ENCODE measurements at regions not wholly inside any gene's neighbourhood (a gene's known extent, or its start where the extent isn't known, plus 50 kb on each side); places are given as distances from the start of the nearest gene placed in this dataset.

GRCh38 chr2:5886462-5886861 is 194.3 kb downstream of the SOX11 start:
- Histone ChIP-seq H3K4me3 (no peak overlapping the region), H3K27me3 (no peaks in the 10 kb centered on the region), H3K9me3 (no peaks in the 10 kb centered on the region), H3K4me1 (no peaks in the 10 kb centered on the region), H3K27ac (no peak overlapping the region), H3K36me3 (no peaks in the 10 kb centered on the region)
- TF ChIP-seq POLR2A (IDR thresholded peaks at IDR 0.05) (no peak), CTCF (IDR thresholded peaks at IDR 0.05) (no peak)
- no peak for DNase-seq

- H3K27me3 ChIP-seq = no peaks in the 10 kb centered on the region
- no peak for DNase-seq
- no peak for TF ChIP-seq CTCF (IDR thresholded peaks at IDR 0.05)
- TF ChIP-seq POLR2A (IDR thresholded peaks at IDR 0.05) = no peak
- no peak overlapping the region for H3K27ac ChIP-seq
- H3K4me3 ChIP-seq = no peak overlapping the region
- H3K9me3 ChIP-seq = no peaks in the 10 kb centered on the region
- H3K36me3 ChIP-seq = no peaks in the 10 kb centered on the region
- no peaks in the 10 kb centered on the region for H3K4me1 ChIP-seq
These were observed 195.9 kb downstream of the SOX11 start for GRCh38 chr2:5888126-5888525.

GRCh38 chr2:5889519-5889918 is 197.3 kb downstream of the SOX11 start:
- Histone ChIP-seq H3K27me3 (no peaks in the 10 kb centered on the region), H3K4me3 (no peak overlapping the region), H3K9me3 (no peaks in the 10 kb centered on the region), H3K27ac (no peak overlapping the region), H3K4me1 (no peaks in the 10 kb centered on the region), H3K36me3 (no peaks in the 10 kb centered on the region)
- TF ChIP-seq POLR2A (IDR thresholded peaks at IDR 0.05) (no peak), CTCF (IDR thresholded peaks at IDR 0.05) (no peak)
- DNase-seq = no peak

- no peaks in the 10 kb centered on the region for H3K27me3 ChIP-seq
- TF ChIP-seq CTCF (IDR thresholded peaks at IDR 0.05) = no peak
- TF ChIP-seq POLR2A (IDR thresholded peaks at IDR 0.05) = no peak
- no peaks in the 10 kb centered on the region for H3K36me3 ChIP-seq
- H3K4me1 ChIP-seq = no peaks in the 10 kb centered on the region
- no peaks in the 10 kb centered on the region for H3K9me3 ChIP-seq
- H3K27ac ChIP-seq = no peak overlapping the region
- DNase-seq = no peak
- no peak overlapping the region for H3K4me3 ChIP-seq
These were observed 202.2 kb downstream of the SOX11 start for GRCh38 chr2:5894355-5894754.

- TF ChIP-seq CTCF (IDR thresholded peaks at IDR 0.05) (no peak), POLR2A (IDR thresholded peaks at IDR 0.05) (no peak)
- H3K4me1 ChIP-seq = no peaks in the 10 kb centered on the region
- DNase-seq = no peak
- no peak overlapping the region for H3K4me3 ChIP-seq
- H3K27ac ChIP-seq = no peak overlapping the region
- no peaks in the 10 kb centered on the region for H3K9me3 ChIP-seq
- H3K36me3 ChIP-seq = no peaks in the 10 kb centered on the region
- H3K27me3 ChIP-seq = no peaks in the 10 kb centered on the region
These were observed 203.1 kb downstream of the SOX11 start for GRCh38 chr2:5895284-5895683.

- H3K27ac ChIP-seq = no peak overlapping the region
- no peak overlapping the region for H3K4me3 ChIP-seq
- TF ChIP-seq CTCF (IDR thresholded peaks at IDR 0.05) (no peak), POLR2A (IDR thresholded peaks at IDR 0.05) (no peak)
- no peaks in the 10 kb centered on the region for H3K4me1 ChIP-seq
- DNase-seq = no peak
- no peaks in the 10 kb centered on the region for H3K9me3 ChIP-seq
- no peaks in the 10 kb centered on the region for H3K27me3 ChIP-seq
- H3K36me3 ChIP-seq = no peaks in the 10 kb centered on the region
These were observed 205.1 kb downstream of the SOX11 start for GRCh38 chr2:5897249-5897648.

Measured in Peyer's patch (tissue), 4 donors.